Urinary bladder (tissue), 3 donors: ENCODE measurements at regions not wholly inside any gene's neighbourhood (a gene's known extent, or its start where the extent isn't known, plus 50 kb on each side); places are given as distances from the start of the nearest gene placed in this dataset.

Experiments
- DNase-seq: peaks from one replicate; pipeline ENCODE4 v3.0.0-alpha.2; 2015; ENCODE audit errors: extremely low spot score
- H3K27ac ChIP-seq: one replicate; pipeline ENCODE4 v1.5.1; 2013; ENCODE audit warnings: low read depth, mild to moderate bottlenecking, moderate library complexity
- H3K36me3 ChIP-seq: one replicate; pipeline ENCODE4 v1.6.1; 2013; ENCODE audit warnings: mild to moderate bottlenecking, moderate library complexity; ENCODE audit not compliant: insufficient read depth
- H3K4me1 ChIP-seq: one replicate; pipeline ENCODE4 v1.6.1; 2013; ENCODE audit warnings: mild to moderate bottlenecking, moderate library complexity; ENCODE audit not compliant: insufficient read depth
- H3K4me3 ChIP-seq: one replicate; pipeline ENCODE4 v1.5.1; 2013; ENCODE audit warnings: low read depth, low read length
- WGBS: extraction: QIAGEN DNeasy Blood & Tissue Kit; methylation state at CpG from one replicate; pipeline ENCODE4 v1.1.7; 2013; 5-methylcytosine and 5-hydroxymethylcytosine counted together
- donor health status: healthy with polysubstance abuse.
- donor health status: healthy.

DNA sequence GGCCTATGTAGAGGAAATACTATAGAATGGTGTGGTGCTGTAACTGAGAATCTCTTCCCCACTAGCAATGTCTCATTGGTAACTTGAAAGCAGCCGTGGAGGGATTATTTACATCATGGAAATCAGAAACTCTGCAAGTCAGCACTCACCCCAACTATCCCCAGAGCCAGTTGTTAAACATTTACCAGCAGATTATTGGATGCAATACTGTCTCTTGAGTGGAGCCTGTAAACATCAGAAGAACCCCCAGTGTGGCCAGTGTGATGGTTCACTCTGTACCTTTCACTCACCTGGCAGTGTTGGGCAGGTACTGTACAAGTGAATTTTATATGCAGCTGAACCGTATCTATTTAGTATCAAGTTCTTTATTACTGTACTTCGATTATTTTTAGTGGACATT is 299.8 kb upstream of the SALL1 start:
- H3K4me3 ChIP-seq = no peak overlapping the region
- H3K4me1 ChIP-seq = no peaks in the 10 kb centered on the region
- no peak for DNase-seq
- no peak overlapping the region for H3K27ac ChIP-seq
- 56% methylated on average over 3 of the region's 3 CpGs for WGBS
- H3K36me3 ChIP-seq = no peaks in the 10 kb centered on the region

DNA sequence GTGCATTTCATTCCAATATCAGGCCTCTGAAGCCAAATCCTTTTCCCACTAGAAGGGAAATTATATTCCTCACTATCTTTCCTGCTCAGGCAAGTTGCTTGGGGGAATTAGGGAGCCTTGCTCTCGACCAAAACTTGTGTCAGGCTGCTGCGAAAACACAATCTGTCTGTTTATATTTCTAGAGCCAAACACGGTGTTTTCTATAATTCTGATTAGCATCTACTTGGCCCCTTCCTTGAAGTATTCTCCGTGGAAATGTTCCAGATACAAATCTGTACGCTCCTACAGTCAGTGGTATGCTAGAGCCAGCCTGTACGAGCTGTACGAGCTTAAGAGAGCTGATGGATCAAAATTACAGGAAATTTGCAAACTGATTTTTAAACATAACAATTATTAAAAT is 299.3 kb upstream of the SALL1 start:
- WGBS = 21% methylated on average over 7 of the region's 7 CpGs
- Histone ChIP-seq H3K27ac (no peak overlapping the region), H3K4me3 (no peak overlapping the region), H3K36me3 (no peaks in the 10 kb centered on the region), H3K4me1 (no peaks in the 10 kb centered on the region)
- DNase-seq = no peak

DNA sequence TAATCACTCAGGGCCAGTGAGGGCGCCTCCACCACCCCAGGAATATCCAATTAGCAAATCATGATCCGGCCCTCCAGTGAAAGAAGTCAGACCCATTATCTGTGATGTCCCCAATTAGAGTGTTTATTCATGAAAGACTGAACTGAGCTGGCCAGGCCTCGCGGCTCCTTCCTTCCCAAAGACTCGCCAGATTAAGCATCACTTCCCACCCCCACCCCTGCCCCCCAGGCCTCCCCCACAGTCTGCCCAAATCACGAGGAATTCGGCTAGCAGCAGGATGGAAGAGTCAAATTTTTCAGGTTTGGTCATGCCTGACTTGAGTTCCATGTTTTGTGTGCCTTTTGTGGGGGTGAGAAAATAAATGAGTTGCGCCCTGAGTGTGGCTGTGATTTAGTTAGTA is 298.4 kb upstream of the SALL1 start:
- H3K4me3 ChIP-seq = no peak overlapping the region
- DNase-seq = no peak
- no peak overlapping the region for H3K27ac ChIP-seq
- no peaks in the 10 kb centered on the region for H3K4me1 ChIP-seq
- 39% methylated on average over 8 of the region's 8 CpGs for WGBS
- H3K36me3 ChIP-seq = no peaks in the 10 kb centered on the region

DNA sequence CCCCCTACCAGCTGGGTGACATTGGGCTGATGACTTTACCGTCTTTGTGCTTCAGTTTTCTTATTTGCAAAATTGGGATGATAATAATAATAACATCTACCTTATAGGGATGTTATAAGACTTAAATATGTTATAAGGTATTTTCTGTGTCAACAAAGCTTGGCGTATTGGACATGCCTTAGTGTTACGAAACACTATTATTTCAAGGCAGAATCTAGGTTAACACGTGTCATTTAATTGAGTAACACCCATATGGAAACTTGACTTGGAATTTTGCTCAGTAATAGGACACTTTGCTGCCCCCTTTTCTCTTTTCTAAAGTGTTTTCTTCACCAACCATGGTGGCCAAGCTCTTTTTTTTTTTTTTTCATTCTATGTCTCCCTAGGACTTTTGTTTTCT is 294.2 kb upstream of the SALL1 start:
- DNase-seq = no peak
- Histone ChIP-seq H3K4me3 (no peak overlapping the region), H3K4me1 (no peaks in the 10 kb centered on the region), H3K27ac (no peak overlapping the region), H3K36me3 (no peaks in the 10 kb centered on the region)
- 80% methylated on average over 4 of the region's 4 CpGs for WGBS

DNA sequence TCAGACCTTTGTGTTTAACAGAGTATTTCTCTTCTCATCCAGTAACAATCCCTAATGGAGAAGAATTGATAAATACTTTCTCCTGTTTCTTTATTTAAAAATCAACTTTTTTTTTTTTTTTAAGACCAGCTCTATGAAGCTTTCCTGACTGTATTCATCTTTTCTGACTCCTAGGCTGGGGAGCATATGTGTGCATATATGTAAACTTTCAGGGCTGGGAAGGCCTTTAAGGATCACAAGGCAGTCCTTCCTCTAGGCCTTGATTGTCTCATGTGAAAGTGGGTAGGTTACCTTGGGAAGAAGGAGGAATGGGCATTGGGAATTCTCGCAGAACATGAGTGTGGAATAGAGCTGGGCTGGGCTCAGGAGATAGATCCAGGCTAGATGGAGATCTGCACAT is 292.9 kb upstream of the SALL1 start:
- H3K36me3 ChIP-seq = no peaks in the 10 kb centered on the region
- no peak overlapping the region for H3K27ac ChIP-seq
- WGBS = 92% methylated on average over 1 of the region's 1 CpG
- DNase-seq = no peak
- H3K4me3 ChIP-seq = no peak overlapping the region
- no peaks in the 10 kb centered on the region for H3K4me1 ChIP-seq

DNA sequence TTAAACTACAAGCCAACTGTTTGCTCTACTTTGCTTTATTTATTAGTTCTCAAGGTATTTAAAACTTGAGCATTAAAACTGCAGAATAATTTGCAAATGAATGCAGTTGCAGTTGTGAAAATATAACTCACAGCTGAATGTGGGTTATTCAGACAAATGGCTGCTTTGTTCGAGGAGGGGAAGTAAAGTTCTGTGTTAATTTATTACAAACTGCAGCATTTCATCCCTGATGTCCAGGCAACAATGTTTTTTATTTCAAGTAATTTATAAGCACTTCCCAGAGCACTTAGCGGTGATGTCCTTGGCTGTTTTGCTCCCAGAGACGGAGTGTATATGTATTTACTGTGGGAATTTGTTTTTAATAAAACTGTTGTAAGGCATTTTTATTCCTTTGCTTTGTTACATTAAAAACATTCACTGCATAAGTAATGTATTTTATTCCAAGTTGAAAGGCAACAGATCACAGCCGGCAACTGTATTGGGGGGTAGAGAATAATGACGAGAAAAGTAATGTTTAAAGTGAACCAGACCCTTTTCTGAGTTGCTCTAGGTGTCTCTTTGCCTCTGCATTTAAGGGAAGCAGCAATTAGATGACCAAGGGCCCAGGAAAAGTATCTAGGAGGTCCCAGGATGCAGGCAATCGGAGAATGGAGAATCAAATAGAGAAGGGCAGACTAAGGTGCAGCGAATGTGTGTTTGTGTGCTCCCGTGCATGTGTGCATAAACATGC is 291.2 kb upstream of the SALL1 start:
- no peak overlapping the region for H3K4me3 ChIP-seq
- DNase-seq = no peak
- H3K36me3 ChIP-seq = no peaks in the 10 kb centered on the region
- 64% methylated on average over 8 of the region's 8 CpGs for WGBS
- H3K4me1 ChIP-seq = no peaks in the 10 kb centered on the region
- H3K27ac ChIP-seq = no peak overlapping the region

DNA sequence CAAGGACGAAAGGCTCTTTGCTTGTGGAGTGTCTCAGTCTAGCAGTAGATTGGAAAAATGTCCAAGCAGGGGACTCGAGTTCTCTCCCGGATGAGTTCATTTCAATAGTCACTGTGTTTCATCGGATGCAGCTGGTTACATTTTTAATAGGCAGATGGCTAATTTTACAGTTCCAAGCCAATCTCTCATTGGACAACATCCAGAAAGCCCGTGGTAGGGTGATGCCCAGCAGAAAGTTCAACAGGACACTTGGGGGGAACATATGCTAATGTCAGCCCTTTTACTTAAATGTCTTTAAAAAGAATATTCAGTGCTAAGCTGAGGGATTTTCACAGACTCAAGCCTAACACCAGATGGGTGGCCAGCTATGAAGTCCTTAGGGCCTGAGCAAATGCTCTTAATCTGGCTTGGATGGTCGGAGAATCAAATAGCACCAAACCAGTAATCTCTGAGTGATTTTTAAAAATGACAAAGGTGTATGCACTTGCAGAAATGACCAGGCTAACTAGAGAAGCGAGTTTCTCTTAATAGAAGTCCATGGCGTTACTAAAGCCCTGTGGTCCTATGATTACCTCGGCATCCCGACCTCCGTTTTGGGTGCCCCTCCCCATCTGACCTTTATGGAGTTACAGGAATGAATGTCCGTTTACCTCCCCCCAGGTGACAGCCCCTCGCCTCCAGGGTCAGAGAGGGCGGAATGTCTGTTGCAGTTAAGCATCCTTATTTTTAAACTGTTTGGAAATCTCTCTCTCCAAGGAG is 289.2 kb upstream of the SALL1 start:
- DNase-seq = no peak
- no peaks in the 10 kb centered on the region for H3K36me3 ChIP-seq
- H3K4me3 ChIP-seq = peak overlapping the region; percentile 5
- H3K4me1 ChIP-seq = no peaks in the 10 kb centered on the region
- 10% methylated on average over 14 of the region's 14 CpGs for WGBS
- H3K27ac ChIP-seq = no peak overlapping the region

DNA sequence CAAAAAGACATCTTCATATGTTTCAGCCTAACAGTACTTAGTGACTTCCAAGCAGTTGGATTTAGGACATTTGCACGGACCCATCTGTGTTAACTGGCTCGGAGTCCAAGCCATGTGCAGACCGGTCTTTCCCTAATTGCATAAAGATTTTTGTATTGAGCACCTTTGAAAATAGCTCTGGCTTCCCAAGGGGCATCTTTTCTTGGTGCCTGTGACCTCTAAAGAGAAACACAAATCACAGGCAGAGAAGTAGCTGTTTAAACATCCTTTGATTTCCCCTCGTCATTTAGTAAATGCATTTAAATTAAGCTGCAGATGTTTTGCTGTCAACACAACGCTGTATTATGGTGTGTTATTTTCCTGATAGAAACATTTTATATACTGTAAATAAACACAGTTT is 288.2 kb upstream of the SALL1 start:
- H3K4me3 ChIP-seq = no peak overlapping the region
- 32% methylated on average over 5 of the region's 5 CpGs for WGBS
- H3K4me1 ChIP-seq = no peaks in the 10 kb centered on the region
- DNase-seq = no peak
- H3K27ac ChIP-seq = no peak overlapping the region
- H3K36me3 ChIP-seq = no peaks in the 10 kb centered on the region

DNA sequence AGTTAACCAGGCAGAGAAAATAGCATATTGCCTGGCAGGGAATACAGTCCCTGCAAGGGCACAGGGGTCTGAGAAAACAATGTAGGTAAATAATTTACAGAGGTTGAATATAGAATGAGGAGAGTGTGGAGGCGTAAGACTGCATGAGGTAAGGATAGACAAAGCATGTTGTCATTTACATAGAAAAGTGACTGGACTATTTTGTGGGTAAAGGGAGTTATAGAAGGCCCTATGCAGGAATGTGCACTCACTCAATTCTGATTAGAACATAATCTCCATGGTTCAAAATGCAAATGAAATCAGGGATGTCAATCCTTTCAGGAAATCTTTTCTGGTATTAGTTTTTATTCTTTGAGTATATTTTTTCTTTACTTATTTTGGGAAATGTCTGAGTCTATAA is 285.7 kb upstream of the SALL1 start:
- DNase-seq = no peak
- Histone ChIP-seq H3K4me1 (no peaks in the 10 kb centered on the region), H3K27ac (no peak overlapping the region), H3K4me3 (no peak overlapping the region), H3K36me3 (no peaks in the 10 kb centered on the region)
- 87% methylated on average over 1 of the region's 1 CpG for WGBS

DNA sequence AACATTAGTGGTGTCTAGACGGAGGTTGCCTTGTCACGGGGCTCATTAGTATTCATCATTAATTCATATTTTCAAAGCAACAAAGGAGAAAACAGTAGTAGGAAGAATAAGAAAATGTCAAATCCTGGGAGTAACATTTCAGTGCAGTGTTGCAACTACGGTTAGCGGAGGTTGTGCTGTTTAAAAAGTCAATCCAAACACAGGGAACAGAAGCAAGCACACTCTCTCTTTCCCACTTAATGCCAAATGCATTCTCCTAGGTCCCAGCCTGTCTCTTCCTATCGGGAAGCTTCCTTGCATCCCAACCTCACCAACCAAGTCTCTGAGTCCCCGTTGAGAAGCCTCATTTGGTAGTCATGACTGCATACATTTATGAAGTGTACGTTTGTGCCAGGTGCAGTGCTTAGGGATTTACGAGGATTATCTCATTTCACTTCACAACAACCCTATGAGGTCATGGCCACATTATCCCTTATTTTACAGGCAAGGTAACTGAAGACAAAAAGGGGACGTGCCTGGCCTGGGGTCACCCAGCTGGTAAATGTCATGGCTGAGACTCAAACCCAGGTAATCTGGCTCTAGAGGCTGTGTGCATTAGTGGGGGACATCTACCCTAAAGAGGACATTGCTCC is 283.6 kb upstream of the SALL1 start:
- no peaks in the 10 kb centered on the region for H3K36me3 ChIP-seq
- WGBS = 62% methylated on average over 9 of the region's 9 CpGs
- no peak overlapping the region for H3K4me3 ChIP-seq
- H3K4me1 ChIP-seq = no peaks in the 10 kb centered on the region
- H3K27ac ChIP-seq = no peak overlapping the region
- DNase-seq = no peak

DNA sequence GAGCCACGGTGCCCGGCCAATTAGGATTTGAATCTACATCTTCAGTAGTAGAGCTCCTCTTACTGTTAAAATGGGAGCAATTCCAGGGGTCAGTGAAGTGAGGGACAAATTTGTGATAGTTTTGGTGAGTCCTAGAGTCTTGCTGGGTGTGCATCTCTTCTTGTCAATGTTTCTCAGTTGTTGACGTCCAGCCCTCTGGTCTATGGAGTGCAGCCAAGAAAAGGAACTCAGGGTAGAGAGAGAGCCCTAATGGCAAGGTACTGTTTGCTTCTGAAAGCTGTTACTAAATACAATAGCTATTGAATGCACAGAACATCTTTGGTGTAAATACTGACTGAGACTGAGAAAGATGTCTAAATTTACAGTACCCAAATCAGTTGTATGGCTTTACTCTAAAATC is 282.5 kb upstream of the SALL1 start:
- DNase-seq = no peak
- H3K27ac ChIP-seq = no peak overlapping the region
- 54% methylated on average over 3 of the region's 3 CpGs for WGBS
- no peaks in the 10 kb centered on the region for H3K4me1 ChIP-seq
- H3K4me3 ChIP-seq = no peak overlapping the region
- H3K36me3 ChIP-seq = no peaks in the 10 kb centered on the region

DNA sequence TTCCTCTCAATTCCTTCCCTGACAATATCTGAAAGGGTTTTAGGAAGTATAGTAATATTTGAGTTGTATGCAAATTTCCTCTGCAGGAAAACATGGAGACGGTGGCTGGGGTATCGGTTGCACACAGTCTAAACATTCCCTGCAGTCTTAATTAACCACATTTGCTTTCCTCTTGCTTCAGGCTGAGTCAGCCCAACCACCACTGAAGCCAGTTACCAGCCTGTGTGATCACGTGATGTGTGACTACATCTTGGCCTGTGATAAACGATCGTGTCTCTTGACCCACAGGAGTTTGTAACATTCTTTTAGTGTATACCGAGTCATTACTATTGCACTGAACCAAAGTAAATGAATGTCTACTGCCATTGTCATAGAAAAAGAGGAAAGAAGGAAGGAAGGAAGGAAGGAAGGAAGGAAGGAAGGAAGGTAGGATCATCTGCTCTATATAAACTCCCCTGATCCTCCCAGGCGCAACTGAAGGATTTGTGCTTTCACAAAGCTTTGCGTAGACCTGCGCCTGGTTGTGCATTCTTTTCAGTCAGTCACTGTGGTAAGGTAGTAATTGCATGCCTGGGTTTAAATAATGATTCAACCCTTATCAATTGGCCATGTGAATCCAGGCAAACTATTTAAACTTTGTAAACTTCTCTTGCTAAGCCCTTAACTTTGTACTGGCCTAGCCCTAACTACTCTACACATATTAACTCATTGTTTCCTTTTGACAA is 280.6 kb upstream of the SALL1 start:
- no peaks in the 10 kb centered on the region for H3K4me1 ChIP-seq
- WGBS = 32% methylated on average over 9 of the region's 9 CpGs
- no peak overlapping the region for H3K27ac ChIP-seq
- no peak for DNase-seq
- no peaks in the 10 kb centered on the region for H3K36me3 ChIP-seq
- H3K4me3 ChIP-seq = no peak overlapping the region

DNA sequence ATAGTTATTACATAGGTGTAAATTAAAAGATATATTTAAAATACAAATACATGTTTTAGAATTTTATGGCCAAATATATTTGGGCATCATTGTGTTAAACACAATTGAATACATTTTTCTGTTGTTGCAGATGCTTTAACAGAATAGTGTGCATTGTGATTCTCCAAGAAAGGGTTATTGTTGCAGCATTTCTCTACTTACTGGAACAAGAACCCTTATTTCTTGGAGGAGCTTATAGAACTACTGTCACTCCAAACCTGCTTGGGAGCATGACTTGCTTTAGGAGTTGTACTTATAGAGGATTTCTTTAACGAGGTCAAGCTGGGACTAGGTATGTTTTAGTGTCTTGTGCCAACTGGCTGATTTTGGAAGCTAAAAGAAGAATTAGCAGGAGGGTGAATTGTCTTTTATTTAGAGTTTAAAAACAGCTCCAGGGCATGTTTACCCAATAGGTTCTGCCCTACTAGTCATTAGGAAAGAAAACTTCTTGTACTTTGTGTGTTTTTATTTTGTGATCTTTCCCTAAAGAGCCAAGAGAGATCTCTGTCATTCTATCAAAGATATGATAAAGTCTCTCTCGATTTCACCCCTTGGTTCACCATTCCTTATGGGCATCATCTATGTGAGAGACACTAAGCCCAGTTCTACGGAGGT is 279.8 kb upstream of the SALL1 start:
- no peak overlapping the region for H3K4me3 ChIP-seq
- DNase-seq = no peak
- H3K36me3 ChIP-seq = no peaks in the 10 kb centered on the region
- H3K4me1 ChIP-seq = no peaks in the 10 kb centered on the region
- WGBS = 51% methylated on average over 3 of the region's 3 CpGs
- H3K27ac ChIP-seq = no peak overlapping the region
